Caco-2 (cell line): ENCODE measurements at regions not wholly inside any gene's neighbourhood (a gene's known extent, or its start where the extent isn't known, plus 50 kb on each side); places are given as distances from the start of the nearest gene placed in this dataset.

Source experiments
- BruUV-seq: library from RNA; stranded (reverse); fragments of 400-500 nt; replicated peaks from 2 replicates; lab custom pipeline; 2021; lab: Mats Ljungman, UMichigan
- CTCF ChIA-PET: fragments of 300-600 bp; sonication (Branson Sonifier 250); formaldehyde crosslinking; loops from one replicate; lab custom pipeline; 2022; ENCODE audit warnings: antibody characterized with exemption; lab: Charles Lee
- POLR2A ChIA-PET: fragments of 300-600 bp; sonication (Branson Sonifier 250); formaldehyde crosslinking; loops from one replicate; lab custom pipeline; 2022; ENCODE audit warnings: antibody characterized with exemption; lab: Charles Lee
- DNase-seq, 2 experiments: peaks; one replicate each; pipeline versions ENCODE4 v3.0.0 to v3.0.0-alpha.2; 2020 to 2022
- H3K27me3 ChIP-seq: replicated peaks from 2 replicates; pipeline ENCODE4 v1.6.0; 2011; ENCODE audit warnings: low read length; ENCODE audit not compliant: control insufficient read depth, insufficient read depth
- H3K36me3 ChIP-seq: 2 replicates; pipeline ENCODE4 v1.5.1; 2011; ENCODE audit warnings: low read length; ENCODE audit not compliant: control insufficient read depth, insufficient read depth
- H3K4me1 ChIP-seq: fragments of 250-450 bp; sonication (Bioruptor Pico); 2 replicates; pipeline ENCODE4 v1.5.1; 2020; ENCODE audit warnings: mild to moderate bottlenecking
- H3K4me3 ChIP-seq: 2 replicates; pipeline ENCODE4 v1.5.1; 2011; ENCODE audit warnings: low read depth, mild to moderate bottlenecking, control low read depth, low read length
- H3K9me3 ChIP-seq: fragments of 250-450 bp; sonication (Bioruptor Pico); 2 replicates; pipeline ENCODE4 v1.5.1; 2020; ENCODE audit warnings: mild to moderate bottlenecking, moderate library complexity
- H3K27ac Mint-ChIP-seq: one replicate; pipeline ENCODE4 v1.8.0; 2022; ENCODE audit warnings: mixed read lengths; ENCODE audit not compliant: unreplicated experiment
- H3K27me3 Mint-ChIP-seq: one replicate; pipeline ENCODE4 v1.8.0; 2022; ENCODE audit warnings: mixed read lengths; ENCODE audit not compliant: insufficient read depth, unreplicated experiment
- H3K36me3 Mint-ChIP-seq: one replicate; pipeline ENCODE4 v1.8.0; 2022; ENCODE audit warnings: mild to moderate bottlenecking, mixed read lengths; ENCODE audit not compliant: insufficient read depth, unreplicated experiment
- H3K4me1 Mint-ChIP-seq: one replicate; pipeline ENCODE4 v1.8.0; 2022; ENCODE audit warnings: low read depth, mixed read lengths; ENCODE audit not compliant: unreplicated experiment
- H3K4me3 Mint-ChIP-seq: one replicate; pipeline ENCODE4 v1.8.0; 2022; ENCODE audit warnings: mild to moderate bottlenecking, moderate library complexity, mixed read lengths; ENCODE audit not compliant: unreplicated experiment
- H3K9me3 Mint-ChIP-seq: one replicate; pipeline ENCODE4 v1.8.0; 2022; ENCODE audit warnings: mixed read lengths; ENCODE audit not compliant: unreplicated experiment
- intact Hi-C: fragments of 100-400 bp; cut with micrococcal nuclease; formaldehyde crosslinking; loops from one replicate; pipeline ENCODE4 v1.10.0; 2022; ENCODE audit not compliant: unreplicated experiment
- TF ChIP-seq, protein P1 (sequence below), 2 experiments: fragments of 200-600 bp in 1 of 2; IDR thresholded peaks; 1 replicate in 1 of 2; 2 replicates in 1 of 2; pipeline versions ENCODE4 v1.5.1 to v1.8.0; 2011 to 2022; ENCODE audit warnings: antibody characterized with exemption in 1 of 2, control low read depth in 1 of 2, inconsistent platforms in 1 of 2, low read depth in 1 of 2, low read length in 1 of 2, mild to moderate bottlenecking in 1 of 2, moderate library complexity in 1 of 2; ENCODE audit not compliant: insufficient read depth in 1 of 2, severe bottlenecking in 1 of 2, unreplicated experiment in 1 of 2

DNA sequence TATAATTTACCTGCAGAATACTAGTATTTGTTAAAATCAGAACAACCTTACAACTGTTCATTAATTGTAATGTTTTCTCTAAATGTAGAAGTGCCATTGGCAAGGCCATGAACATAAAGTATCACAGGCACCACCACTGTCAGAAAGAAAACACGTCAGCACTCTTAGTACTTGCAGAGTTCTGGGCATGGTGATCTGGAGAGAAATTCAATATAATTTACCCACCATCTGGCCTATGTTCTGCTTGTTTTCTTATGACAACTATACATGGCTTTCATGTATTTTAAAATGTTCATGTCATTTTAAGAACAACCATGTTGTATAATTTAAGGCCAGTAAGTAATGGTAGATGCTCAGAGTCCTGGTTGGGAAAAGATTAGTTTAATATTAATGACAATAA lies 114.2 kb upstream of the SULT1C3 start:
- no peak overlapping the region for H3K4me3 ChIP-seq
- H3K9me3 ChIP-seq: no peaks in the 10 kb centered on the region
- BruUV-seq: no TSS peak
- H3K9me3 Mint-ChIP-seq: no peaks in the 10 kb centered on the region
- no peaks in the 10 kb centered on the region for H3K4me1 ChIP-seq
- H3K4me1 Mint-ChIP-seq: no peaks in the 10 kb centered on the region
- H3K4me3 Mint-ChIP-seq: no peak overlapping the region
- H3K27ac Mint-ChIP-seq: no peak overlapping the region
- intact Hi-C loops: no loop called here
- no peaks in the 10 kb centered on the region for H3K27me3 Mint-ChIP-seq
- TF ChIP-seq, protein P1, sequence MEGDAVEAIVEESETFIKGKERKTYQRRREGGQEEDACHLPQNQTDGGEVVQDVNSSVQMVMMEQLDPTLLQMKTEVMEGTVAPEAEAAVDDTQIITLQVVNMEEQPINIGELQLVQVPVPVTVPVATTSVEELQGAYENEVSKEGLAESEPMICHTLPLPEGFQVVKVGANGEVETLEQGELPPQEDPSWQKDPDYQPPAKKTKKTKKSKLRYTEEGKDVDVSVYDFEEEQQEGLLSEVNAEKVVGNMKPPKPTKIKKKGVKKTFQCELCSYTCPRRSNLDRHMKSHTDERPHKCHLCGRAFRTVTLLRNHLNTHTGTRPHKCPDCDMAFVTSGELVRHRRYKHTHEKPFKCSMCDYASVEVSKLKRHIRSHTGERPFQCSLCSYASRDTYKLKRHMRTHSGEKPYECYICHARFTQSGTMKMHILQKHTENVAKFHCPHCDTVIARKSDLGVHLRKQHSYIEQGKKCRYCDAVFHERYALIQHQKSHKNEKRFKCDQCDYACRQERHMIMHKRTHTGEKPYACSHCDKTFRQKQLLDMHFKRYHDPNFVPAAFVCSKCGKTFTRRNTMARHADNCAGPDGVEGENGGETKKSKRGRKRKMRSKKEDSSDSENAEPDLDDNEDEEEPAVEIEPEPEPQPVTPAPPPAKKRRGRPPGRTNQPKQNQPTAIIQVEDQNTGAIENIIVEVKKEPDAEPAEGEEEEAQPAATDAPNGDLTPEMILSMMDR (IDR thresholded peaks at IDR 0.05; ENCODE audit: insufficient read depth in 1 of 2, low read depth in 1 of 2, low read length in 1 of 2, severe bottlenecking in 1 of 2, unreplicated experiment in 1 of 2): no peak
- no peak for DNase-seq
- ChIA-PET CTCF (no interaction called here), POLR2A (no interaction called here)
- no peaks in the 10 kb centered on the region for H3K36me3 ChIP-seq
- H3K36me3 Mint-ChIP-seq: no peaks in the 10 kb centered on the region
- H3K27me3 ChIP-seq: no peaks in the 10 kb centered on the region

DNA sequence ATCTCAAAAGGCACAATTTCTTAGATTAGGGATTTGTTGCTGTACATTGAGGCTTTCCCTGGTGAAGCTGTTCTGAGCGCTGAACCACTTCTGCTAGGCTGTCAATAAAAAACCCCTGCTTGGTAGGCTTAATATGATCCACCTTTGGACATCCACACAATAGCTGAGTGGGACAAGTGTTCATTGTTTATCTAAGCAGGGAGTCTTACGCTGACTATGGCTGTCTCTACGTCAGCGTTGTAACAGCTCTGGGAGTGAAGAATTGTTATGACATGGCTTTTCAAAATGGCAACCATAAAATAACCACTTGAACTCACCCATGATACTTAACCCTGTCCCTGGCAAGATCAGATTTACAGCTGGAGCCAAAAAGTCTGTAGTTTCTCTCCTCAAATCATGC lies 111.5 kb upstream of the SULT1C3 start:
- no peaks in the 10 kb centered on the region for H3K4me1 ChIP-seq
- Mint-ChIP-seq H3K4me3 (no peak overlapping the region), H3K27ac (no peak overlapping the region), H3K27me3 (no peaks in the 10 kb centered on the region), H3K36me3 (no peaks in the 10 kb centered on the region), H3K4me1 (no peaks in the 10 kb centered on the region), H3K9me3 (no peaks in the 10 kb centered on the region)
- POLR2A ChIA-PET: no interaction called here
- TF ChIP-seq, protein P1 (IDR thresholded peaks at IDR 0.05; ENCODE audit: insufficient read depth in 1 of 2, low read depth in 1 of 2, low read length in 1 of 2, severe bottlenecking in 1 of 2, unreplicated experiment in 1 of 2): no peak
- H3K4me3 ChIP-seq: no peak overlapping the region
- no peaks in the 10 kb centered on the region for H3K36me3 ChIP-seq
- H3K9me3 ChIP-seq: no peaks in the 10 kb centered on the region
- intact Hi-C loops: no loop called here
- CTCF ChIA-PET: no interaction called here
- DNase-seq: no peak
- no peaks in the 10 kb centered on the region for H3K27me3 ChIP-seq
- BruUV-seq: no TSS peak

DNA sequence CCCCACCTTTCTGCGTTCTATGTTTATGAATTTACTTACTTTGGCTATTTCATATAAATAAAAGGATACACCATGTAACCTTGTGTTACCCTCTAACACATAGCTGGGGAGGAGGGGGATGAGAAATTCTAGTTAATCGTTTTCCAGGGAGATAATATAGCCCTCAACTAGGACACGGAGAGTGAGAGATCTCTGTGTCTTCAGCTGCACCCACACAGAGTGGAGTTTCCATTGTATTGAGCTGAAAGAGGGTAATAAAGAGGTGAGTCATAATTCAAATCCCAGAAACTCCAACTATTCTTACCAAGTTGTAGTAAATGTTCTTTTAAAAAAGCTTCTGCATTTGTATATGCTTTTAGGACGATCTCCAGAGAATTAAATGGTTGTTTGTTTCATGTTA lies 110.1 kb upstream of the SULT1C3 start:
- no peaks in the 10 kb centered on the region for H3K27me3 Mint-ChIP-seq
- no peaks in the 10 kb centered on the region for H3K4me1 Mint-ChIP-seq
- Histone ChIP-seq H3K36me3 (no peaks in the 10 kb centered on the region), H3K4me1 (no peaks in the 10 kb centered on the region), H3K27me3 (no peaks in the 10 kb centered on the region), H3K4me3 (no peak overlapping the region), H3K9me3 (no peaks in the 10 kb centered on the region)
- H3K9me3 Mint-ChIP-seq: no peaks in the 10 kb centered on the region
- BruUV-seq: no TSS peak
- ChIA-PET CTCF (no interaction called here), POLR2A (no interaction called here)
- intact Hi-C loops: no loop called here
- no peak overlapping the region for H3K27ac Mint-ChIP-seq
- DNase-seq: no peak
- TF ChIP-seq, protein P1 (IDR thresholded peaks at IDR 0.05; ENCODE audit: insufficient read depth in 1 of 2, low read depth in 1 of 2, low read length in 1 of 2, severe bottlenecking in 1 of 2, unreplicated experiment in 1 of 2): no peak
- H3K4me3 Mint-ChIP-seq: no peak overlapping the region
- H3K36me3 Mint-ChIP-seq: no peaks in the 10 kb centered on the region
